GM18861 (cell line): ENCODE measurements at regions not wholly inside any gene's neighbourhood (a gene's known extent, or its start where the extent isn't known, plus 50 kb on each side); places are given as distances from the start of the nearest gene placed in this dataset.

Experiments
- ATAC-seq: cut with Tn5 transposase; IDR thresholded peaks from one replicate; pipeline ENCODE4 v1.9.1; 2021; ENCODE audit not compliant: unreplicated experiment

DNA sequence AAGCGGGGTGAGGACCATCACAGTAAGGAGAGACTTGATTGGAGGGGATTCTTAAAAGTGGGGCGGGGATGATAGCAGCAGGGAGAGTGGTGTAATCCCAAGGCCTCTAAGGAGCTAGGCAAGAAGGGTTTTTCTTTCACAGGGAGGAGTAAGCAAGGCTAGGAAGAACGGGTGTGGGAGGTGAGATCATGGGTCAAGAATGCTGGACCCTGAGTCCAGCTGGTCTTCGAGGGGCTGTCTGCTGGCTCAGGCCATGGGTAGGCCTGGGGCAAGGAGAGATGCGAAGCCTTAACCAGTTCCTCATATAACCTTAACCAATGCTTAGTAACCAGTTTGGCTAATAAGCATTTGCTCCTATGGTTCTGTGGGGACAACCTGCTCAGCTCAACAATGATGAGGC lies 599.1 kb downstream of the NPHP4 start:
- no peak for ATAC-seq

DNA sequence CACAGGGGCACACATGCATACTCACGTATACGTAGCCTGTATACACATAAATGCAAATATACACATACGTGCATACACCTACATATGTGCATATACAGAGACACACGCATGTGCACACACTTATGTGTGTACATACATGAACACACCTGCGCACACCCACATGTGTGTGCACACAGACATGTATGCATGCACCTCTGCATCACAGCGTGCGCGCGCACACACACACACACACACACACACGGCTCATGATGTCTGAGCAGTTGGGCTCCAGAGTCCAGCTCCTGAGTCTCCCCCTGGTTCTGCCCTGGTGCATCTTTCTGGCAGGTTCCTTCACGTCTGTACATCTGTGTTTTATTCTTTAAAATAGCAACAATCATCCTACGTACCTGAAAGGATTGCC lies 600.5 kb downstream of the NPHP4 start:
- ATAC-seq: no peak

DNA sequence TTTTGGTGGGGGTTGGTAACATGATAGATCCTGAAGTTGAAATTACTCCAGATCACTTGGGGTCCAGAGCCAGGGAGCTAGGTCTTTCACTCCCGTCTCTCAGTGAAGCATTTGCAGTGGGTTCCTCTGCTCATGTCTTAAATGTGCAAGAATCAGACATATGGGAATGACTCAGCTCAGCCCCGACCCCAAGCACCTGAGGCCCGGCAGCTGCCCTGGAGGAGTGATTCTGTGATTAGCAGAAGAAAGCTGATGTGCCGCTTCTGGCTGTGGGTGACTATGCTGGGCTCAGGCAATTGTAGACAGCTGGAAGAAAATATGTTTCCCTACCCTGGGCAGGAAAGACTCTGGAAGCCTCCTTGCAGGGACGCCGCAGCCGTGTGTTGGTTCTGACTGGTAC lies 601.7 kb downstream of the NPHP4 start:
- no peak for ATAC-seq

DNA sequence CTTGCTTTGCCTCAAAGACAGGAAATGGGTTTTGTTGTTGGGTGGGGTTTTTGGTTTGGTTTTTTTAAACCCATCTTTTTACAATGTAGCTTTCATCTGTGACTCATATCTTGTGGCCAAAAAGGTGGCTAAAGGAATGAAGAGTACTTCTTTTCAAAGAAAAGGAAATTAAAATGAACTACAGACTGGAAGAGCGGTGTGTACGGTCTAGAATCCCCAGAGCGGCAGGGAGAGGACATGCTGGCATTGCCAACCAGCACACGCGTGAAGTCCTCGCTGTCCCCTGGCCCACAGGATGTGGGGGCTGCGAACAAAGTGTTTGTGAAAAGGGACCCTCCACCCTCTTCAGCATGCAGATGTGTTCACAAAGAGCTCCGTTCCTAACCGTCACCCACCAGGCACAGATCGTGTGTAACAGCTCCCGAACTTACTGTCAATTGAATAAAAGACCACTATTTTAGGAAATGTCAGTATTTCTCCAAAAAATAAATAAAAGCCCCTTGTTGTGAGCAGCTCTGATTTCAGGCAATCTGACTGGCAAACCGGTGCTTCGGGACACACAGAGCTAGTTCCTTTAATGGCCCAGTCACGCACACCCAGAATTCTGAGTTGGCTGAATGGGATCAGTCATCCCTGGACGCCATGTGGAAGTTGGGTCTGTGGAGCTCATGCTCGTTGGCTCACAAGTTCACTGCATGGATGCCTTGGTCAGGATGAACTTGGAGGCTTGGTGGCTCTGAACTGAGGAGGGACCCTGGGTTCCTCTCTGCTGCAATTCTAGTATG lies 602.9 kb downstream of the NPHP4 start:
- no peak for ATAC-seq

DNA sequence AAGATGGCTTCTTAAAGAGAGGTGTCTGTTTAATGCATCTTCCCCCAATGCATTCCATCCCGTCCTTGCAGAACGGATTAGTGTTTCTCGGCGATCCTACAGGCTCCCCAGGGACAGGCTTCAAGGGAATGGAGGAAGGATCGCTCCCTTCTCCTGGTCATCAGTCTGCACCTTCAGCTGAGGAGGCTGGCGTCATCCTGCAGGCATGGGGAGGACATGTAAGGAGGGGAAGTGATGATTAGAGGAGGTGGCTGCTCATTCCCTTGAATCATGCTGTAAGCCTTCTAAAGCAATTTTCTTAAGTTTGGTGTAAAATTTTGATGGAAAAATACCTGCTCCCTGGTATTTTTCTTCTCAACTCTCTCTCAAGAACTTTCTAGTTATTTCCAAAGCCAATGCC lies 603.6 kb downstream of the NPHP4 start:
- ATAC-seq: no peak

DNA sequence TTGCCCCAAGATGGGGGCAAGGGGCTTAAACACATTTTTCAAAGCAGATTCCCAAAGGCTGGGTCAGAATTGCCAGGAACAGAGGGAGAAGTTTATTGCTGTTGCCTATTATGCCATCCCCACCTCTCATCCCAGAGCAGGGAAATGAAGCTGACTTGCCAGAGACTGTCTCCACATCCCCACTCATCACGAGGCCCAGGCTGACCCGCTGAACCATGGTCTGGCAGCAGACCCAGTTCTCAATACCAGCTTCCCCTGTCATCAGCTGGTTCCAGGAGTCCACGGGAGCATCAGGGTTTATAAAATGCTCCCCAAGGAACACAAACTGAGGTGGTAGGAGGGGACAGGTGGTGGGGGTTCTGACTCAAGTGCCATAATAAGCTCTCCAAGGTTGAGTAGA lies 605.9 kb downstream of the NPHP4 start:
- ATAC-seq: no peak

DNA sequence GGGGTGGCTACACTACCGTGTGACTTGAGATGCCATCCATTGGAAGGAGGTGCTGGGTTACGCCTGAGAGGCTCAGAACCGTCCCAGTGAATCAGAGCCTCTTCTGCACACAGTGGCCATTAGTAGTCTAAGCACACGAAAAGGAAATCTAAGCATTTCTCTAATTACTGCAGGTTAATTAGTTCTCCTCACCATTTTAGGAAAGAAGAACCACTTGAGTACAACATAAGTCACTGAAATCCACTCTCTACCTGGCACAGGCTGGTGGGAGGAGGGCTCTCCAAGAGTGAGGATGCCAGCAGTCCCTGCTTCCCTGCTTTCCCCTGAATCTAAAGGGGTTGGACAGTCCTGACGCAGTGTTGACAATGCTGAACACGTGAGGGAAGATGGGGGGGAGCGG lies 606.3 kb downstream of the NPHP4 start:
- no peak for ATAC-seq

DNA sequence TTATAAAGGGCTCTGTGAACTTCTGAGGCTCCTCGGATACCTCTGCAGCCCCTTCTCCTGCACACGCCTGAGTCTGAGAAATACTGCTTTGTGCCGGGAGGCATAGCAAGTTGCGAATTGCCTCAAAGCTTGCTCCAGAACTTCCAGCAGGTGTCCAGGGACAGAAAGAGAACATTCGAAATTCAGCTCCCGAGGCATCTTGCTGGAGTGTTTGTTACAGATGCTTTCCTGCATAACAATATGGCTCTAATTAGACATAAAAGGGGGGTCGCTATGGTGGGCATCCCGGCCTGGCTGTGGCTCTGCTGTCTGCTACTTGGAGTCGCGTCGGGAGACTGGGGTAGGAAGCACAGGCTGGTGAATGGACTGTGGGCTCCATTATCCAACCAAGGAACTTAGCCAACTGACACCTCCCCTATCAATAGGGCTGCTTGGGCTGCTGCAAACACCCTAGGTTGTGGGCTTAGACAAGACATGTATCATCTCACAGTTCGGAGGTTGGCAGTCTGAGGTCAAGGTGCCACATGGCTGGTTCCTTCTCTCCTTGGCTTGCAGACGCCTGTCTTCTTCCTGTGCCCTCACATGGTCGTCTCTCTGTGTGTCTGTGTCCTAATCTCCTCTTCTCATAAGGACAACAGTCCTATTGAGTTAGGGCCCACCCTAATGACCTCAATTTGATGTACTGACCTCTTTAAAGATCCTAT lies 607.0 kb downstream of the NPHP4 start:
- ATAC-seq: no peak

DNA sequence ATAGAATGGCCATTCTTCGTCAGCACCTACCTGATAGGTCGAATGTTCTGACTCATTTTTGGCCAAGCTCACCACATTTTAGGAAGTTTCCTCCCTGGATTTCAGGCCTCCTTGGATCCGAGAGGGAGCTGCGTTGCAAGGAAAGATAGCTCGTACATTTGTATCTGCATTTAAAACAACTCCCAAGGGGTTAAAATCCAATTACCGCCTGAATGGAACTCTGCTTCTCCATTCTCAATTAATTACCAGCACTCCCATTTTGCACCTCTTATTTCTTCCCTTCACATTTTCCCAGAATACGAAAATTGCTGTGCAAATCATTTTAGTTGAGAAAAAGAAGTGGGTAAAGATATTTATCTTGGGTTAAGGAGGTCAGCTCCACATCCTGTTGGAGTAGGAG lies 610.7 kb downstream of the NPHP4 start:
- ATAC-seq: no peak

DNA sequence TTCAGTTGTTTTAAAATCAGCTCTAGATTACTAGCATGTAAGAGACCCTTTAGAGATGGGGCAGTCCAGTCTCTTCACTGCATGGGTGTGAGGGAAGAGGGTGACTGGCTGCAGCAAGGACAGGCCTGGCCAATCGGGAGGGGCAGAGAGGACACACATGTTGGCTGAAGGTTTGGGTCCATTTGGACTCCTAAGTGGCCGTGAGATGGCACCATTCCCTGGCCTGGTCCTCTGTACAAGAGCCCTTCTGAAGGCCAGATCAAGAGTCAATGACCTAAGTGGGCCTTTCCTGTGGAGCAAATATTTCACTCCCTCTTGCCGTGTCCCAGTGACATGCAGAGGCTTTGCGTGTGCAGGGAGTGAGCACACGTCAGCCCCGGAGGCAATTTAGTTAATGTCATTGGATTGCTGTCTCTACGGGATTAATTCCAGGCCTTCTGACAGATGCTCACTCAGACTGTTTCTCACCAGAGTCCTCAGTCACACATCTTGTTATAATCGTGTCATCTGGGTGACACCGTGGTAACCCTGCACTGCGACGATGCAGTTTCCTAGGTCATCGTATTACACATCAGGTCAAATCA lies 613.0 kb downstream of the NPHP4 start:
- no peak for ATAC-seq

DNA sequence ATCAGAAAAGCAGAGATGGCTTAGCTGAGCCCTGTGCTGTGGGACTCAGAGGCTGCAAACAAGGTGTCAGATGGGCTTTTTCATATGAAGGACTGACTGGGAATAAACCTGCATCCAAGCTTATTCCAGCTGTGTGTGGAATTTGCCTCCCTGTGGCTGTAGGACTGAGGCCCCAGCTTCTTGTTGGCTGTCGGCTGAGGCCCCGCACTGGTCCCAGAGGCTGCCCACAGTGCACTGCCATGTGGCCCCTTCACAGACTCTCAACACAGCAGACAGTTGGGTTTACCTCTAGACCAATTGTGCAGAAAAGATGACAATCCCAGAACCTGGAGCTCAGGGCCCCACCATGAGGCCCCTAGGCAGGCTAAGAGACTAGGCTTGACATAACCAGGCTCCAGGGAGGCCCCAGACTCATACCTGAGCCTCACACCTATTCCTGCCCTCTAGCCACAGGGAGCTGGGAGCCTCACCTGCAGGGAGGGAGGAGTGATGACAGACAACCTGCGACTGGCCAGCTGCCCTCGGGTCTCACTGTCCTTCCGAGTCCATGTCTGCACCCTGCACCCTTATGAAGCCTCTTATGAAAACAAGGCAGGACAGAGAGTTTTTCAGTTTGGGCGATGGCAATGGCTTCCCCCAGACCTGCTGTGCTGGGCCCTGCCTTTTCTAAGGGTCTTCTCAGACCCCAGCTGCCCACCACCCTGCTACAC lies 615.5 kb downstream of the NPHP4 start:
- no peak for ATAC-seq

DNA sequence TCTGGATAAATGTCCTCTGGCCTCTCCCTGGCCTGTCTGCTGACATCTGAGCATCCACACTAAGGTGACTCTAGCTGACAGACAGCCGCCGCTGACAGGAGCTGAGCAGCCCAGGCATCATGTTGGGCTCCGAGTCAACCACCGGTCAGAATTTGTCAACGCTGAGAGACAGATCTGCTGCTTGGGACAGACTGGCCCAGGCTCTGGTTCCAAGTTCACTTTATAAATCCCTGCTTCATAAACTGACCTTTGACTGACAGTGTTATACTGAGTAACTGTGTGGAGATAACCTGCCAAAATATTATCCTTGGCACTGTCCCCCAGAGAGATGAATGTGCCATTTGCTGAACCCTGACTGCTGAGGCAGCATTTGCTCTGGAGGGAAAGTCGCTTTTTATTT lies 616.7 kb downstream of the NPHP4 start:
- ATAC-seq: no peak

DNA sequence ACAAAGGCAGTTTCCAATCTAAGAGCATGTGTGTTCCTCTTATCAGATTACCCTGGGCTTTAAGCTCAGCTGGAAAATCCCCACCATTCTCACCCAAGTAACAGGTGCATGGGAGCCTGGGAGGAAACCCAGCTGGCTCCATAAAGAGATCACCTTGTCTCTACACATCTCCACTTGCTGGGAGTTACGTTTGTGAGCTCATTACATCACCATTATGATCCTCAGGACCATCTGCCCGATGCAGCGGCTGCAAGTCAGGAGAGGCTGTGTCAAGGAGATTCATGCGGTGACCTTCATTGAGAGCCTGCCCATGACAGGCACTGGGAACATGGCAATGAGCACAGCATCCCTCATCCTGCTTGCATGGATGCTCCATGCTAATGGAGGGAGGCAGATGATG lies 618.0 kb downstream of the NPHP4 start:
- no peak for ATAC-seq

DNA sequence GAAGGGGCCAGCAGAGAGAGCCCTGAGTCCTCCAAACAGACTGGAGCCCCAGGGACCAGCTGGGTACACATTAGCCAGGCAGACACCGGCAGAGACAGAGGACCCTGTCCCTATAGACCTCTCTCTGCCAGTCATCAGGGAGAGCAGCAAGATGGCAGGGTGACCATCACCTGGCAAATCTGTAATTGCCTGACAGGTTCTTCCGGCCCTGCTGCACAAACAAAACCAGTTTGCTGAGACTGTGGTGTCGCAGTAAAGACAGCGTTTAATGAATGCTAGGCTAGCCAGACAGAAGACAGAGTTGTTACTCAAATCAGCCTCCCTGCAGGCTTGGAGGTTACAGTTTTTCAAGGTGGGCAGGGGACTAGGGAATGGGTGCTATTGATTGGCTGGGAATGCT lies 618.9 kb downstream of the NPHP4 start:
- ATAC-seq: no peak

DNA sequence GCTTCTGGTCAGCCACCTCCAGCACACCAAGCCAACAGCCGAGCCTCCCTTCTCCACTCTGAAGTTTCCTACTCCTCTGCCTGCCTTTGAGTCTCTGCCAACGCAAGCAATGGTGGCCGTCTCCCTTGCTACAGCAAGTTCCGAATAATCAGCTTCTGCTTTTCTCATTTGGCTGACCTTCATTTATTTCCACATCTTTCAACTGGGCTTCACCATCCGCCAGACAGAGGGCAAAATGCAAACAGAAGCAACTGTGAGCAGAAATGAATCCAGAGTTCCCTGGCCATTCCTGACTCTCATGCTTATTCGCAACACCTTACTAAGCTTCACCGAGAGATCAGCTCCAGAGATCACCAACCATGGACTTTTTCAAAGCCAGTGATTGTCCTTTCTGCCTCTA lies 621.0 kb downstream of the NPHP4 start:
- no peak for ATAC-seq

DNA sequence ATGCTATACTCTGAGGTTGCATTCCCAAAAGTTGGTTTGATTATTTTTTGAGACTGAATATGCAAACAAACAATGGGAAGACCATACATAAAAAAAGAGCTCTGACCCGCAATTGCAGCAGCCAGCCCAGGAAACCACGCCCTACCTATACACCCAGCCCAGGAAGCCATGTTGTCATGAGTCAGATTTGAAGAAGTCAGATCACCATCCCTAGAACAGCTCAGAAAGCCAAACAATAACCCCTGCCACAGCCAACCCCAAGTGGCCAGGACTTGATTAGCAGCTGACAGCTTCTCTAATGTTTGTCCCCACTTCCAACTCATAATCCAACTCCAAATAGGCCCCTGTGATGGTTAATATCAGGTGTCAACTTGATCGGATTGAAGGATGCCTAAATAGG lies 621.9 kb downstream of the NPHP4 start:
- ATAC-seq: no peak

DNA sequence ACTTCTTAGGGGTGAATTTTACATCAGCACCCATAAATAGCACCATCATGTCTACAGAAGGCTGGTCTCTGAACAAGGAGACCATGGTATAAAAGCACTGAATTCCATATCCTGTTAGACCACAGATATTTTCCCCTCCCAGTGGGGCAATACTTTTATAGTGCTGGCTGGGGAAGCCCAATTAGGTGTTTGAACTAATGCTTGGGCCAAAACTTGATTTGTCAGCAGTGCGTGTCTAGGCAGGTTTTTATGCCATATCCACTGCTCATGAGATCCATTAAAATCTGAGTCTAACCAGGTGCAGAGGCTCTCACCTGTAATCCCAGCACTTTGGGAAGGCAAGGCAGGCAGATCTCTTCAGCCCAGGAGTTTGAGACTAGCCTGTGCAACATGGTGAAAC lies 623.0 kb downstream of the NPHP4 start:
- no peak for ATAC-seq

DNA sequence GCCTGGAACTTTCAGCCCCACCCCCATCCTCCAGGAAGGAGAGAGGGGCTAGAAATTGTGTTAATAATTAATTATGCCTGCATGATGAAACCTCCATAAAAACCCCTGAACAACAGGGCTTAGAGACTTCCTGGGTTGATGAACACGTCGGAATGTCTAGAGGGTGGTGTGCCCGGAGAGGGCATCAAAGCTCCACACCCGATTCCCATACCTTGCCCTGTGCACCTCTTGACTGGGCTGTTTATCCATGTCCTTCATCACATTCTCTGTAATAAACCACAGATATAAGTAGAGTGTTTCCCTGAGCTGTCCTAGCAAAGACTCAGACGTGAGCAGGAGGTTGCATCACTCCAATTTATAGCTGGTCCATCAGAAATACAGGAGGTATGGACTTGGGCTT lies 624.0 kb downstream of the NPHP4 start:
- ATAC-seq: no peak

DNA sequence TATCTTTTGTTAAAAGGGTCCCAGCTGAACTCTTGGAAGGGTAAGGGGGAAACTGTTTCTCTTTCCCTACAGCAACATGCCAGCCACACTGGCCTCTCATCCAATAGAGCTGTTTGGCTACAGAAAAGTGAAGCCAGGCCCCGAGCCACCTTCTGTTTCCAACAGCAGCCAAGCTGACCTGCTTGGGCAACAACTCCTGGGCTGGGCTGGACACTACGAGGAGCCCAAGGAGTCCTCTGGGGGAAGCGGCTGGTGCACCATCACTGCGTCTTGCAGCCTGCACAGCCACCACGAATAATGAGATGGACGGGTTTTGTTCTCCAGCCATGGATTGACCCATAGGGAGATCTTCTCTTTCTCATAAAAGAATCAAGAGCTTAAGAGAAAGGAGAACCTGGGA lies 624.9 kb downstream of the NPHP4 start:
- no peak for ATAC-seq

DNA sequence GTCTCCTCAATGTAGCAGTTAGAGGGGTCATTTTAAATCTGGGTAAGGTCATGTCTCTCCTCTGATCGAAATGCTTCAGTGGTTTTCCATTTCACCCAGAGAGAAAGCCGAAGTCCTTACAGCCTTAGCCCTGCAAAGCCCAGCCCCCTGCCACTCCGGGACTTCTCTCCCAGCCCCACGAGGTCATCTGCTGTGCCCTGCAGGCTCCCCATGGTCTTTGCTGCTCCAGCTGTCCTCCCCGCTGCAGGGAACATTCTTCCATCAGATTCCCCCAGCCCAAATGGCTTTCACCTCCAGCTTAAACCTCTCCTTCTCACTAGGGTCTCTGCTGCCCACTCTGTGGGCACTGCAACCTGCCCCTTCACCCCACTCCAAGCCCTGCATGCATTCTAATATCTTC lies 626.5 kb downstream of the NPHP4 start:
- no peak for ATAC-seq

DNA sequence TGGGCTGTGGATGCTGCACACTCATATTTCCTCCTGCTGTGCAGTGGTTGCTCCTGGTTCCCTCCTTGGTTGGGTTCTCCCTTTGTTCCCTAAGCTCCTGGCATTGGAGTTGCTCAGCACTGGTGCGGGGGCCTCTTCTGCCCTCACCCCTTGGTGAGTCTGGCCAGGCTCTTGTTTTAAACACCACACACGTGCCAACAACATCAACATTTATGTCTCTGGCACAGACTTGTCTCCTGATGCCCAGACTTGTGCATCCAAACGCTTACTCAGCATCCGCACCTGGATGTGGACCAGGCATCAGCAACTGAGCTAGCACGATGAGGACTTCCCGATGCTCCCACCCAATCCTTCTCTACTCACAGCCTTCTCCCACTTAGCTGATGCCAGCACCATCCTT lies 627.6 kb downstream of the NPHP4 start:
- ATAC-seq: no peak

DNA sequence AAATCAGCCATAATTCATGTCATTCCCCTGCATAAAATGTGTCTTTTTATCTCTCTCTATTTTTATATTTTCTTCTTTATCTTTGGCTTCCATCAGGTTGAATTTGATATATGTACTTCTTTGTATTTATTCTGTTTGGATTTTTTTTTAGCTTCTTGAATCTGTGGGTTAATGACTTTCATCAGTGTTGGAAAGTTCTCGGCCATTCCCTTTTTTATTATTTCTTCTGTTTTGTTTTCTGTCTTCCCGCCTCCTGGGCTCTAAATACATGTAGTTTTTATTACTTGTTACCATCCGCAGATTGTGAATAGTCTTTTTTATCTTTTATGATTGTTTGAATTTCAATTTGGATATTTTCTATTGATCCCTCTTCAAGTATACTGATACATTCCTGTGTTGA lies 637.5 kb downstream of the NPHP4 start:
- ATAC-seq: no peak
